Urinary bladder (tissue), 3 donors: ENCODE measurements at regions not wholly inside any gene's neighbourhood (a gene's known extent, or its start where the extent isn't known, plus 50 kb on each side); places are given as distances from the start of the nearest gene placed in this dataset.

Experiments used
- DNase-seq: peaks from one replicate; pipeline ENCODE4 v3.0.0-alpha.2; 2015; ENCODE audit errors: extremely low spot score
- H3K27ac ChIP-seq: one replicate; pipeline ENCODE4 v1.5.1; 2013; ENCODE audit warnings: low read depth, mild to moderate bottlenecking, moderate library complexity
- H3K36me3 ChIP-seq: one replicate; pipeline ENCODE4 v1.6.1; 2013; ENCODE audit warnings: mild to moderate bottlenecking, moderate library complexity; ENCODE audit not compliant: insufficient read depth
- H3K4me1 ChIP-seq: one replicate; pipeline ENCODE4 v1.6.1; 2013; ENCODE audit warnings: mild to moderate bottlenecking, moderate library complexity; ENCODE audit not compliant: insufficient read depth
- H3K4me3 ChIP-seq: one replicate; pipeline ENCODE4 v1.5.1; 2013; ENCODE audit warnings: low read depth, low read length
- WGBS: extraction: QIAGEN DNeasy Blood & Tissue Kit; methylation state at CpG from one replicate; pipeline ENCODE4 v1.1.7; 2013; 5-methylcytosine and 5-hydroxymethylcytosine counted together
- donor health status: healthy with polysubstance abuse.
- donor health status: healthy.

GRCh38 chr6:45807311-45808041, 208.2 kb downstream of the CLIC5 start:
- no peak for DNase-seq
- Histone ChIP-seq H3K27ac (no peak overlapping the region), H3K4me1 (no peaks in the 10 kb centered on the region), H3K36me3 (no peaks in the 10 kb centered on the region), H3K4me3 (no peak overlapping the region)
- WGBS: 77% methylated on average over 4 of the region's 4 CpGs

DNA sequence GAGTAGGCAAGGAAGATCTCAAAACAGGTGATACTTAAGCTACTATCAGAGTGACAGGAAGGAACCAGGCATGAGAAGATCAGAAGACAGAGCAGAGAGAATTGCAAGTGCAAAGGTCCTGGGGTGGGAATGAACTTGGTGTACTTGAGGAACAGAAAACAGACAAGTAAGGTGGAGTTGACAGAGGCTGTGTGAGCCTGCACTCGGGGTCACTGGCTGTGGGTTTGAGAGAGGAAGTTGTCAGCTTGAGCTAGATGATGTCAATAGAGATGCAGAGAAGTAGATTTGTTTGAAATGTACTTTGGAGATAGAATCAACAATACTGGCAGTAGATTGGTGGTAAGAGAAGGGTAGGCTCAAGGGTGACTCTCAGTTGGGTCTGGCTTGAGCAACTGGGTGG, 209.5 kb downstream of the CLIC5 start:
- H3K36me3 ChIP-seq: no peaks in the 10 kb centered on the region
- H3K4me1 ChIP-seq: no peaks in the 10 kb centered on the region
- WGBS: 75% methylated on average over 1 of the region's 1 CpG
- no peak overlapping the region for H3K4me3 ChIP-seq
- no peak overlapping the region for H3K27ac ChIP-seq
- DNase-seq: no peak

GRCh38 chr6:45803071-45803470, 212.6 kb downstream of the CLIC5 start:
- Histone ChIP-seq H3K36me3 (no peaks in the 10 kb centered on the region), H3K4me1 (no peaks in the 10 kb centered on the region), H3K27ac (no peak overlapping the region), H3K4me3 (no peak overlapping the region)
- DNase-seq: no peak
- WGBS: 89% methylated on average over 4 of the region's 4 CpGs

- Histone ChIP-seq H3K36me3 (no peaks in the 10 kb centered on the region), H3K4me3 (no peak overlapping the region), H3K27ac (no peak overlapping the region), H3K4me1 (no peaks in the 10 kb centered on the region)
- DNase-seq: no peak
- WGBS: 68% methylated on average over 10 of the region's 10 CpGs
These were observed 214.0 kb downstream of the CLIC5 start for GRCh38 chr6:45801471-45802289.

DNA sequence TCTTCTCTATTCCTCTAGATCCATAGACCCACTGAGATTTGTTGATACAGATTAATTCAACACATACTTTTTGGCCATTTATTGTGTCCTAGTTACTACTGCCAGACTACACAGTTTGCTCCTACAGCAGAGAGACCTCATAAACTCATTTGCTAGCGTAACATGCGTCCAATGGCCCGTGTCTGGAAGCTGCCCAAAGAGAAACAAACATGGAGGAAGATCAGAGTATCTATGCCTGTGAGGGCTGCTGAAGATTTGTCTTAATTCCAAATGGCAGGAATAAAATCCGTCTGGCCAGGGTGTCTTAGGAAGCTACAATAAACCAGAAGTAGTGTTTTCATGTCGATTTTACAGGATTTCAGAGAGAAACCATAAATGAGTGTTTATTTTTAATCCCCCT, 214.7 kb downstream of the CLIC5 start:
- no peak for DNase-seq
- Histone ChIP-seq H3K36me3 (no peaks in the 10 kb centered on the region), H3K4me3 (no peak overlapping the region), H3K27ac (no peak overlapping the region), H3K4me1 (no peaks in the 10 kb centered on the region)
- 28% methylated on average over 5 of the region's 5 CpGs for WGBS

GRCh38 chr6:45795678-45796077, 220.0 kb downstream of the CLIC5 start:
- Histone ChIP-seq H3K4me3 (no peak overlapping the region), H3K27ac (no peak overlapping the region), H3K36me3 (no peaks in the 10 kb centered on the region), H3K4me1 (no peaks in the 10 kb centered on the region)
- WGBS: 78% methylated on average over 3 of the region's 3 CpGs
- no peak for DNase-seq

DNA sequence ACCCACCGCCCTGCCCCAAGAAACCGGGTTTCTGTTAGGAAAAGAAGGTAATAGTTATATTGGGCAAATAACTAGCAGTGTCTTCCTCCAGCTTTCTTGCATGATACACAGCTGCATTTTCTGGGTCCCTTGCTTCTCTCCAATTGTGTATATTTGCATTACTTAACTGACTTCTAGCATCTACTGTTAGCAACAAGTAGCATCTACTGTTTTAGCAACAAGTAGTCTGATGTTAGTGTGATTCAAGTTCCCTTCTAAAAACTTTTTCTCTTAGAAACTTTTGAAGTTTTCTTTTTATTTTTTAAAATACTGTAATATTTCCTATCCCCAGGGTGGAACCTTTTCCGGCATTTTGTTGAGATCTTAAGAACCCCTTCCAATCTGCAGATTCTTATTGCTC, 221.2 kb downstream of the CLIC5 start:
- no peak for DNase-seq
- H3K4me1 ChIP-seq: no peaks in the 10 kb centered on the region
- H3K36me3 ChIP-seq: no peaks in the 10 kb centered on the region
- H3K27ac ChIP-seq: no peak overlapping the region
- 94% methylated on average over 3 of the region's 3 CpGs for WGBS
- H3K4me3 ChIP-seq: no peak overlapping the region

DNA sequence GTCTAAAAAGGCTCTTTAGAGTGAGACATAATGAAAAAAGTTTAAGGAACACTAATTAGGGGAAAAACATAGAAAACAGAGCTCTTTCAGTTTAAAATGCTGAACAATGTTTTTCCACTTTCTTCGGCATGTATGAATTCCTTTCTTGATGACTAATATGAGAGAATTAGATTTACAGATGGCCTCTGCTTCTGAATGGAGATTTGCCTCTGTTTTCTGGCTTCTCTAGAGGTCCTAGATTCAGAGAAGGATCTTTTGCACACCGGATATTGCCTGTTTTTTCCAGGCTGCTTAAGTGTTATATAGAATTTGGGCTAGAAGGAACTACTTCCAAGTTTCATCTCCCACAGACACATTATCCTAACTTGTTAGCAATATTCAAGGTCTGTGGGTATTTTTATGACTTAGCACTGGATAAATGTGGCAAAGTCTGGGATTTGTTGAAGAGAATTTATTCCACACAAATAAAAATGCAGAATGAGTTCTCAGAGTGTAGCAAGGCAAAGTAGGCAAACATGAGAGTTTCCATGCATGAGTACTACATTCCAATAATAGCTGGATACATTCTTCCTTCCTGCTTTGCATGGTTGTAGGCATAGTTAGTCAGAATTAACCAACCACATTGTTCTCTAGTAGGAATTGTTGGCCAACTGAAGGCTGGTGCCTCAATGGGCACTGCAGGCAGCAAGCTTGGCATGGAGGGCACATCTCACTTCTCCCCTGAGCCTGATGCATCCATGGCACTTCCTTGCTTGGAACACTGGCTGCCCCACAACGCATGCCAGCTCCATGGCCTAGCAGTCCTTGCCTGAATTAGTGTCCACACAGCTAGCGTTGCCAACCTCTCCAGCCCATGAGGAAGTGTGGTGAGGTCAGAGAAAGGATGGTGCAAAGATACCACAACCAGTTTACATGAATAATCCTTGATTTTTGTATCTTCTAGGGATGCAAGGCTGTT, 224.2 kb downstream of the CLIC5 start:
- Histone ChIP-seq H3K4me3 (no peak overlapping the region), H3K27ac (no peak overlapping the region), H3K36me3 (no peaks in the 10 kb centered on the region), H3K4me1 (no peaks in the 10 kb centered on the region)
- no peak for DNase-seq
- 85% methylated on average over 4 of the region's 4 CpGs for WGBS

DNA sequence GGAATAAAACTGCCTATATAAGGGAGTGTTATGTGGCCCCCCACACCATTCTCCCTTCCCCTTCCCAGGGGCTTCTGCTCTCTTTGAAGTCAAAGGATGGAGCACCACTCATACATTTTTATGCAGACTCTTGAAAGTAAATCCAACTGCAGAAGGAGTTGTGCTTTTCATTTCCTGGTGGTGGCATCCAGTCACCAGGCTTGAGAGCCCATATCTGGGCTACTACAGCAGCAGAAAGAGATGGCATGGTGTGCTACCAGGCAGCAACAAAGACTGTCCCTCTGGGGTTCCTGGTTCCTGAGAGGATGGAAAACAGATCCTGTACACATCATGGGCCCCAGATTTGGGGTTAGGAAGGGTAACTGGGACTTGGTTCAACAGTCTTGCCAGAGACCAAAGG, 226.4 kb downstream of the CLIC5 start:
- DNase-seq: no peak
- H3K27ac ChIP-seq: no peak overlapping the region
- H3K4me3 ChIP-seq: no peak overlapping the region
- no peaks in the 10 kb centered on the region for H3K36me3 ChIP-seq
- H3K4me1 ChIP-seq: no peaks in the 10 kb centered on the region

DNA sequence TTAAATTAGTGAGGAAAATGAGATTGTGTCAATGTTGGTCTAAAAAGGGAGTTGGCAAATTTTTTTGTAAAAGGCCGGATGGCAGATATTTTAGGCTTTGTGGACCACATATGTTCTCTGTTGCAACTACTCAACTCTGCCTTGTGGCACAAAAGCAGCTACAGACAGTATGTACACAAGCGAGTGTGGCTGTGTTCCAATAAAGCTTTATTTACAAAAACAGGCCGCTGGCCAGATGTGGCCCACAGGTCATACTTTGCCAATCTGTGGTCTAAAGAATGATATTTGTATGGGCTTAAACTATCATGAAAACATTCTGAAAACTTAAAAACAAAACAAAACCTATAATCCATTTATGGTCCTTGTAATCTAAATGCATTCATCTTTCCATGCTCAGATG, 228.3 kb downstream of the CLIC5 start:
- Histone ChIP-seq H3K36me3 (no peaks in the 10 kb centered on the region), H3K4me3 (no peak overlapping the region), H3K27ac (no peak overlapping the region), H3K4me1 (no peaks in the 10 kb centered on the region)
- 77% methylated on average over 3 of the region's 3 CpGs for WGBS
- DNase-seq: no peak

DNA sequence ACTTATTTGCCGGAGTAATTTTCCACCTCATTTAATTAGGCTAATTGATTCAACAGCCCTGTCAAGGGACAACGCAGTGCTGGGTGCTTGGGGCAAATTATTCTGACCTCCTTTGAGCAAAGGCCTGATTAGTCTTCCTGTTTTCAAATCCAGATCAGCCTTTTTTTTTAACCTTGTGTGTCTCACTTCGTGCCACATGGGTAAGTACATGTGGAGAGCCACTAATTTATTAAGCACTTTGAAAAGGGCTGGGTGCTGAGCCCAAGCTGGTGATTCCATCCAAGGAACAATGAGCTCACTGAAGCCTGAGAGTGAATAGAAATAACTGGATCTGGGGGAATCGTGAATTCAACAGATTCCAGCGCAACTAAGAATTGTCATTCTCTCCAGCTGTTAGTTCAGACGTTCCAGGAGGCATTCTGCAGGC, 229.3 kb downstream of the CLIC5 start:
- Histone ChIP-seq H3K36me3 (no peaks in the 10 kb centered on the region), H3K4me1 (no peaks in the 10 kb centered on the region), H3K27ac (no peak overlapping the region), H3K4me3 (no peak overlapping the region)
- WGBS: 69% methylated on average over 6 of the region's 6 CpGs
- no peak for DNase-seq

- Histone ChIP-seq H3K4me1 (no peaks in the 10 kb centered on the region), H3K36me3 (no peaks in the 10 kb centered on the region), H3K27ac (no peak overlapping the region), H3K4me3 (no peak overlapping the region)
- 39% methylated on average over 1 of the region's 1 CpG for WGBS
- DNase-seq: no peak
These were observed 231.4 kb downstream of the CLIC5 start for GRCh38 chr6:45784250-45784649.

GRCh38 chr6:45783716-45784115, 231.9 kb downstream of the CLIC5 start:
- WGBS: 81% methylated on average over 5 of the region's 5 CpGs
- Histone ChIP-seq H3K27ac (no peak overlapping the region), H3K36me3 (no peaks in the 10 kb centered on the region), H3K4me1 (no peaks in the 10 kb centered on the region), H3K4me3 (no peak overlapping the region)
- no peak for DNase-seq
